HCT116 (cell line): ENCODE measurements at regions not wholly inside any gene's neighbourhood (a gene's known extent, or its start where the extent isn't known, plus 50 kb on each side); places are given as distances from the start of the nearest gene placed in this dataset.

ENCODE experiments used
- ATAC-seq: fragments of 200-7000 bp; cut with Tn5 transposase; 2 replicates; pipeline ENCODE4 v1.9.1; 2020; ENCODE audit warnings: mild to moderate bottlenecking, moderate library complexity
- BruUV-seq: library from RNA; stranded (reverse); fragments of 400-500 nt; replicated peaks from 2 replicates; lab custom pipeline; 2021; lab: Mats Ljungman, UMichigan
- CTCF ChIA-PET: fragments of 300-600 bp; sonication (Branson Sonifier 250); formaldehyde crosslinking; loops from one replicate; lab custom pipeline; 2021; ENCODE audit warnings: antibody characterized with exemption; lab: Charles Lee
- POLR2A ChIA-PET: fragments of 300-600, 350-600 bp; sonication (Branson Sonifier 250); formaldehyde crosslinking; loops from one replicate; lab custom pipeline; 2021; ENCODE audit warnings: antibody characterized with exemption; lab: Charles Lee
- RAD21 ChIA-PET, 2 experiments: fragments of 300-600 bp; sonication (Branson Sonifier 250); formaldehyde crosslinking; loops; one replicate each; lab custom pipeline; 2023; ENCODE audit warnings: low total read pairs in 2 of 2; ENCODE audit not compliant: uncharacterized antibody in 2 of 2, unreplicated experiment in 2 of 2, low non-redundant PET in 1 of 2; lab: Charles Lee
- DNase-seq: peaks from one replicate; pipeline ENCODE4 v3.0.0-alpha.2; 2010; ENCODE audit warnings: low read depth, low spot score
- H2AFZ ChIP-seq: fragments of 200-600 bp; shearing (Covaris generic), sonication (generic); 2 replicates; pipeline ENCODE4 v1.6.1; 2017; ENCODE audit warnings: low read depth, mixed run types, mixed read lengths, antibody characterized with exemption, low read length; ENCODE audit not compliant: poor library complexity, severe bottlenecking
- H3K27ac ChIP-seq: 2 replicates; pipeline ENCODE4 v1.5.1; 2012; ENCODE audit warnings: low read depth, low read length
- H3K27me3 ChIP-seq: fragments of 200-600 bp; sonication (generic); 2 replicates; pipeline ENCODE4 v1.6.1; 2016; ENCODE audit warnings: mixed run types, low read length, mixed read lengths; ENCODE audit not compliant: insufficient read depth
- H3K36me3 ChIP-seq, 2 experiments: fragments of 200-500 bp in 1 of 2; fragments of 200-600 bp in 1 of 2; sonication (Bioruptor generic) in 1 of 2; sonication (generic) in 1 of 2; 2 replicates each; pipeline versions ENCODE4 v1.5.1 to v1.6.1; 2014 to 2016; ENCODE audit warnings: low read length in 2 of 2, inconsistent platforms in 1 of 2, mixed read lengths in 1 of 2, mixed run types in 1 of 2; ENCODE audit not compliant: insufficient read depth in 2 of 2, control insufficient read depth in 1 of 2
- H3K4me1 ChIP-seq, 2 experiments: fragments of 200-600 bp in 1 of 2; sonication (generic) in 1 of 2; 2 replicates each; pipeline versions ENCODE4 v1.5.1 to v1.6.1; 2012 to 2017; ENCODE audit warnings: low read length in 2 of 2, inconsistent platforms in 1 of 2, mild to moderate bottlenecking in 1 of 2, mixed read lengths in 1 of 2, mixed run types in 1 of 2, moderate library complexity in 1 of 2; ENCODE audit not compliant: insufficient read depth in 2 of 2, control insufficient read depth in 1 of 2
- H3K4me2 ChIP-seq: fragments of 200-600 bp; sonication (generic); 2 replicates; pipeline ENCODE4 v1.6.1; 2017; ENCODE audit warnings: mixed run types, low read length, mixed read lengths
- H3K4me3 ChIP-seq, 2 experiments: fragments of 200-600 bp in 1 of 2; sonication (generic) in 1 of 2; replicated peaks in 1 of 2; 2 replicates each; pipeline ENCODE4 v1.5.1; 2011 to 2016; ENCODE audit warnings: low read length in 2 of 2, control low read depth in 1 of 2, low read depth in 1 of 2, mild to moderate bottlenecking in 1 of 2, mixed read lengths in 1 of 2, mixed run types in 1 of 2
- H3K79me2 ChIP-seq: fragments of 200-600 bp; sonication (generic); 2 replicates; pipeline ENCODE4 v1.6.1; 2017; ENCODE audit warnings: mild to moderate bottlenecking, mixed run types, low read length, moderate library complexity, mixed read lengths; ENCODE audit not compliant: insufficient read depth
- H3K9ac ChIP-seq: fragments of 200-600 bp; sonication (generic); 2 replicates; pipeline ENCODE4 v1.6.1; 2016; ENCODE audit warnings: low read length, mixed read lengths
- H3K9me2 ChIP-seq: fragments of 200-600 bp; sonication (generic), shearing (Covaris generic); 2 replicates; pipeline ENCODE4 v1.6.1; 2017; ENCODE audit warnings: mixed run types, mild to moderate bottlenecking, moderate library complexity; ENCODE audit not compliant: insufficient read depth
- H3K9me3 ChIP-seq, 2 experiments: fragments of 200-500 bp in 1 of 2; fragments of 200-600 bp in 1 of 2; sonication (Bioruptor generic) in 1 of 2; sonication (generic) in 1 of 2; 2 replicates each; pipeline ENCODE4 v1.6.1; 2014 to 2017; ENCODE audit warnings: low read length in 2 of 2, mixed read lengths in 2 of 2, inconsistent platforms in 1 of 2, low read depth in 1 of 2, mild to moderate bottlenecking in 1 of 2, mixed run types in 1 of 2, moderate library complexity in 1 of 2; ENCODE audit not compliant: control insufficient read depth in 1 of 2, insufficient read depth in 1 of 2
- H4K20me1 ChIP-seq: fragments of 200-600 bp; sonication (generic), shearing (Covaris generic); 2 replicates; pipeline ENCODE4 v1.6.1; 2017; ENCODE audit warnings: mixed run types, mild to moderate bottlenecking, moderate library complexity; ENCODE audit not compliant: insufficient read depth
- EGR1 ChIP-seq: IDR thresholded peaks from 2 replicates; pipeline ENCODE4 v1.6.1; 2012; ENCODE audit warnings: low read depth
- ELF1 ChIP-seq: IDR thresholded peaks from 2 replicates; pipeline ENCODE4 v1.6.1; 2012; ENCODE audit warnings: low read depth, borderline replicate concordance
- SIN3A ChIP-seq: IDR thresholded peaks from 2 replicates; pipeline ENCODE4 v1.6.1; 2012; ENCODE audit warnings: low read depth
- SP1 ChIP-seq: IDR thresholded peaks from 2 replicates; pipeline ENCODE4 v1.6.1; 2012; ENCODE audit warnings: low read depth
- TCF7L2 ChIP-seq: IDR thresholded peaks from 2 replicates; pipeline ENCODE4 v1.7.0; 2011; ENCODE audit warnings: borderline replicate concordance, inconsistent platforms; ENCODE audit not compliant: insufficient read depth, insufficient read length; ENCODE audit errors: extremely low read depth
- ZFX ChIP-seq: fragments of 450-650 bp; IDR thresholded peaks from 2 replicates; pipeline ENCODE4 v1.6.1; 2017
- intact Hi-C: fragments of 100-400 bp; cut with micrococcal nuclease; formaldehyde crosslinking; loops from 2 replicates; pipeline ENCODE4 v1.10.0; 2022
- TF ChIP-seq, protein P1 (sequence below): IDR thresholded peaks from 2 replicates; pipeline ENCODE4 v1.6.1; 2012
- TF ChIP-seq, protein P2 (sequence below), 3 experiments: fragments of 200-600 bp in 1 of 3; sonication (generic) in 1 of 3; IDR thresholded peaks in 2 of 3; conservative IDR thresholded peaks in 1 of 3; 2 replicates each; pipeline ENCODE4 v1.5.1; 2012 to 2017; ENCODE audit warnings: low read depth in 2 of 3, low read length in 2 of 3, antibody characterized with exemption in 1 of 3, borderline replicate concordance in 1 of 3, control low read depth in 1 of 3, mild to moderate bottlenecking in 1 of 3, mixed read lengths in 1 of 3, mixed run types in 1 of 3, moderate library complexity in 1 of 3; ENCODE audit not compliant: insufficient read depth in 1 of 3
- TF ChIP-seq, protein P3 (sequence below): IDR thresholded peaks from 2 replicates; pipeline ENCODE4 v1.6.1; 2012; ENCODE audit warnings: low read depth

DNA sequence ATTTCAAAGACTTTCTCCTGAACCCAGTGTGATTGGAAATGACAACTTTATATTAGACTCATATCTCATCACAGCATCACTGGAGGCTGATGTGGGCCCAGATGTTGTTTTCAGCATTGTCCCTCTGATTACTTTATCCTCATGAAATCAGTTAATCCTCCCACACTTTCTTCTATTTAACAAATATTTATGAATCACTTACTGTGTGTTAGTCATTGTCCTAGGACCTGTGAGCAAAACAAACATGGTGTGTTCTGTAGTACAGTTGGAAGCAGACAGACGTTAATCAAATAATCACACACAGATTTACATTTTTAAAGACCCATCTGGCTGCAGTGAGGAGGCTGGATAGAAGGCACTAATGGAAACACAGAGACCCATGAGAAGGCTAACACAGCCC lies 383.7 kb downstream of the PRDM2 start:
- intact Hi-C loops, result no loop called here
- BruUV-seq, result no TSS peak
- Histone ChIP-seq H3K79me2 (no peaks in the 10 kb centered on the region), H3K27me3 (no peaks in the 10 kb centered on the region), H3K27ac (no peak overlapping the region), H3K36me3 (no peaks in the 10 kb centered on the region), H2AFZ (no peak overlapping the region), H3K4me3 (no peak overlapping the region), H3K9me3 (no peaks in the 10 kb centered on the region), H3K9ac (no peak overlapping the region), H3K4me1 (no peaks in the 10 kb centered on the region), H3K4me2 (no peak overlapping the region), H3K9me2 (no peaks in the 10 kb centered on the region), H4K20me1 (no peaks in the 10 kb centered on the region)
- no peak for ATAC-seq
- no peak for TF ChIP-seq TCF7L2
- TF ChIP-seq SIN3A, result no peak
- no peak for TF ChIP-seq SP1
- TF ChIP-seq, protein P1, sequence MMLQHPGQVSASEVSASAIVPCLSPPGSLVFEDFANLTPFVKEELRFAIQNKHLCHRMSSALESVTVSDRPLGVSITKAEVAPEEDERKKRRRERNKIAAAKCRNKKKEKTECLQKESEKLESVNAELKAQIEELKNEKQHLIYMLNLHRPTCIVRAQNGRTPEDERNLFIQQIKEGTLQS, result no peak
- TF ChIP-seq EGR1, result no peak
- TF ChIP-seq, protein P2, sequence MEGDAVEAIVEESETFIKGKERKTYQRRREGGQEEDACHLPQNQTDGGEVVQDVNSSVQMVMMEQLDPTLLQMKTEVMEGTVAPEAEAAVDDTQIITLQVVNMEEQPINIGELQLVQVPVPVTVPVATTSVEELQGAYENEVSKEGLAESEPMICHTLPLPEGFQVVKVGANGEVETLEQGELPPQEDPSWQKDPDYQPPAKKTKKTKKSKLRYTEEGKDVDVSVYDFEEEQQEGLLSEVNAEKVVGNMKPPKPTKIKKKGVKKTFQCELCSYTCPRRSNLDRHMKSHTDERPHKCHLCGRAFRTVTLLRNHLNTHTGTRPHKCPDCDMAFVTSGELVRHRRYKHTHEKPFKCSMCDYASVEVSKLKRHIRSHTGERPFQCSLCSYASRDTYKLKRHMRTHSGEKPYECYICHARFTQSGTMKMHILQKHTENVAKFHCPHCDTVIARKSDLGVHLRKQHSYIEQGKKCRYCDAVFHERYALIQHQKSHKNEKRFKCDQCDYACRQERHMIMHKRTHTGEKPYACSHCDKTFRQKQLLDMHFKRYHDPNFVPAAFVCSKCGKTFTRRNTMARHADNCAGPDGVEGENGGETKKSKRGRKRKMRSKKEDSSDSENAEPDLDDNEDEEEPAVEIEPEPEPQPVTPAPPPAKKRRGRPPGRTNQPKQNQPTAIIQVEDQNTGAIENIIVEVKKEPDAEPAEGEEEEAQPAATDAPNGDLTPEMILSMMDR (IDR thresholded peaks at IDR 0.05 in 2 of 3, conservative IDR thresholded peaks at IDR 0.05 in 1 of 3; ENCODE audit: borderline replicate concordance in 1 of 3, insufficient read depth in 1 of 3, low read depth in 2 of 3, low read length in 2 of 3), result no peak
- TF ChIP-seq, protein P3, sequence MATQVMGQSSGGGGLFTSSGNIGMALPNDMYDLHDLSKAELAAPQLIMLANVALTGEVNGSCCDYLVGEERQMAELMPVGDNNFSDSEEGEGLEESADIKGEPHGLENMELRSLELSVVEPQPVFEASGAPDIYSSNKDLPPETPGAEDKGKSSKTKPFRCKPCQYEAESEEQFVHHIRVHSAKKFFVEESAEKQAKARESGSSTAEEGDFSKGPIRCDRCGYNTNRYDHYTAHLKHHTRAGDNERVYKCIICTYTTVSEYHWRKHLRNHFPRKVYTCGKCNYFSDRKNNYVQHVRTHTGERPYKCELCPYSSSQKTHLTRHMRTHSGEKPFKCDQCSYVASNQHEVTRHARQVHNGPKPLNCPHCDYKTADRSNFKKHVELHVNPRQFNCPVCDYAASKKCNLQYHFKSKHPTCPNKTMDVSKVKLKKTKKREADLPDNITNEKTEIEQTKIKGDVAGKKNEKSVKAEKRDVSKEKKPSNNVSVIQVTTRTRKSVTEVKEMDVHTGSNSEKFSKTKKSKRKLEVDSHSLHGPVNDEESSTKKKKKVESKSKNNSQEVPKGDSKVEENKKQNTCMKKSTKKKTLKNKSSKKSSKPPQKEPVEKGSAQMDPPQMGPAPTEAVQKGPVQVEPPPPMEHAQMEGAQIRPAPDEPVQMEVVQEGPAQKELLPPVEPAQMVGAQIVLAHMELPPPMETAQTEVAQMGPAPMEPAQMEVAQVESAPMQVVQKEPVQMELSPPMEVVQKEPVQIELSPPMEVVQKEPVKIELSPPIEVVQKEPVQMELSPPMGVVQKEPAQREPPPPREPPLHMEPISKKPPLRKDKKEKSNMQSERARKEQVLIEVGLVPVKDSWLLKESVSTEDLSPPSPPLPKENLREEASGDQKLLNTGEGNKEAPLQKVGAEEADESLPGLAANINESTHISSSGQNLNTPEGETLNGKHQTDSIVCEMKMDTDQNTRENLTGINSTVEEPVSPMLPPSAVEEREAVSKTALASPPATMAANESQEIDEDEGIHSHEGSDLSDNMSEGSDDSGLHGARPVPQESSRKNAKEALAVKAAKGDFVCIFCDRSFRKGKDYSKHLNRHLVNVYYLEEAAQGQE, result no peak
- no peak for TF ChIP-seq ZFX
- no peak for TF ChIP-seq ELF1
- POLR2A ChIA-PET, result no interaction called here
- DNase-seq, result no peak
- RAD21 ChIA-PET, result no interaction called here
- CTCF ChIA-PET, result no interaction called here
